NT2/D1 (cell line): ENCODE measurements at regions not wholly inside any gene's neighbourhood (a gene's known extent, or its start where the extent isn't known, plus 50 kb on each side); places are given as distances from the start of the nearest gene placed in this dataset.

ENCODE experiments used
- SUZ12 ChIP-seq: IDR thresholded peaks from 2 replicates; pipeline ENCODE4 v1.6.1; 2011; ENCODE audit not compliant: insufficient read length, insufficient read depth; ENCODE audit errors: extremely low read depth
- YY1 ChIP-seq: IDR thresholded peaks from 2 replicates; pipeline ENCODE4 v1.6.1; 2011; ENCODE audit not compliant: insufficient read length, insufficient read depth
- ZNF274 ChIP-seq: IDR thresholded peaks from 2 replicates; pipeline ENCODE4 v1.6.1; 2011; ENCODE audit warnings: mild to moderate bottlenecking, low read depth, low read length

GRCh38 chr2:240304746-240305161 lies 130.7 kb upstream of the GPC1 start:
- TF ChIP-seq YY1, result no peak
- no peak for TF ChIP-seq ZNF274
- TF ChIP-seq SUZ12, result no peak
